NCI-H1930 (cell line): ENCODE measurements at regions not wholly inside any gene's neighbourhood (a gene's known extent, or its start where the extent isn't known, plus 50 kb on each side); places are given as distances from the start of the nearest gene placed in this dataset.

Experiments used
- DNase-seq, 2 experiments: peaks; one replicate each; lab custom pipeline; 2025; lab: John Stamatoyannopoulos, UW

DNA sequence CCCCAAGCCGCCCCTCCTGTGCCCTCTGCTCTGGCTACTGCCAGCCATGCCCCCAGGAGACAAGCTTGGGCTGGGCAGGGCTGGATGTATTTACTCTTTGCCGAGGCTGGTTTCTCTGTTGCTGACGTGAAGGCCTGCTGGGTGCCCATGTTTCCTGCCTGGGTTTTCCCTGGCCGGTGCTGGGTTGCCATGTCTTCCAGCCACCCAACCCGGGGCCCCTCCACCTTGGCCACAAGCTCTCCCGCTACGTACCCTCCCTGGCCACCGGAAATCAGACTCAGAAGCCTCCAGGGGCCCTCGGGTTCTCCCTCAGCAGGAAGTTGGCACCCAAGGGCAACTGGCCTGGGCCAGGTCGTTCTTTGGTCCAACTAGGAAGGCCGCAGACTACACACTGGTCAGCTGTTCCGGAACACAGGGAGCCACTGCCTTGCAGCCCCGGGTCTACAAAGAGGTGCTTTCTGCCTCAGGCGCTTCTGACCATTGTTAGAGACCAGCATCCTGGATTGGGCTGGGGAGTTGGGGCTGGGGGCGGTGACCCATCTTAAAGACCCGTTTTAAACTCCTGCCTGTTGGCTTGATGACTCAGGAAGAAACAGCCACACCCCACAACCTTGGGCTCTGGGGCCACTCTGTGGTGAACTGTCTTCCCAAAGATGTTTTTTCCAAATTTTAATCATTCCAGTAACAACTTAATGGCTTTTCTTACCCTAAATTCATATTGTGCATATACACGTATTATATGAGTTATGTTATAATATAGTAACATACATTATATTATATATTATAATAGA, 71.2 kb upstream of the RUNX3 start:
- no peak for DNase-seq

GRCh38 chr1:24999906-25000305, 69.8 kb upstream of the RUNX3 start:
- no peak for DNase-seq

DNA sequence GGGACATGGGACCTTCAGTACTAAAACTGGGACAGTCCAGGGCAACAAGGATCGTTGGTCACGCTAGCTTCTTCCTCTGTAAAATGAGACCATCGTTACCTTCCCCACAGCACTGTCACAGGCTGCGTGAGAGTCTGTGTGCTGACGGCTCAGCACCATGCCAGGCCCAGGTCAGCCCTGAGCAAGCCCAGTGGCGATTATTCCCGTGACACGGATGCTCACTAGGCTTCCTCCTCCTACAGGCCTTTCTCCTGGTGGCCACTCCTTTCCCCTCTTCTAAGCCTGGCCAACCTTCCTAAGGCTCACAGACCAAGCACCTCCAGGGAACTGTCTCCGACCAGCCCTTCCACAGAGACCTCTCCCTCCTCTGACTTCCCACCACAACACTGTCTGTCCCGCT, 69.3 kb upstream of the RUNX3 start:
- no peak for DNase-seq

- DNase-seq, result no peak
These were observed 68.6 kb upstream of the RUNX3 start for GRCh38 chr1:24998563-24999245.

DNA sequence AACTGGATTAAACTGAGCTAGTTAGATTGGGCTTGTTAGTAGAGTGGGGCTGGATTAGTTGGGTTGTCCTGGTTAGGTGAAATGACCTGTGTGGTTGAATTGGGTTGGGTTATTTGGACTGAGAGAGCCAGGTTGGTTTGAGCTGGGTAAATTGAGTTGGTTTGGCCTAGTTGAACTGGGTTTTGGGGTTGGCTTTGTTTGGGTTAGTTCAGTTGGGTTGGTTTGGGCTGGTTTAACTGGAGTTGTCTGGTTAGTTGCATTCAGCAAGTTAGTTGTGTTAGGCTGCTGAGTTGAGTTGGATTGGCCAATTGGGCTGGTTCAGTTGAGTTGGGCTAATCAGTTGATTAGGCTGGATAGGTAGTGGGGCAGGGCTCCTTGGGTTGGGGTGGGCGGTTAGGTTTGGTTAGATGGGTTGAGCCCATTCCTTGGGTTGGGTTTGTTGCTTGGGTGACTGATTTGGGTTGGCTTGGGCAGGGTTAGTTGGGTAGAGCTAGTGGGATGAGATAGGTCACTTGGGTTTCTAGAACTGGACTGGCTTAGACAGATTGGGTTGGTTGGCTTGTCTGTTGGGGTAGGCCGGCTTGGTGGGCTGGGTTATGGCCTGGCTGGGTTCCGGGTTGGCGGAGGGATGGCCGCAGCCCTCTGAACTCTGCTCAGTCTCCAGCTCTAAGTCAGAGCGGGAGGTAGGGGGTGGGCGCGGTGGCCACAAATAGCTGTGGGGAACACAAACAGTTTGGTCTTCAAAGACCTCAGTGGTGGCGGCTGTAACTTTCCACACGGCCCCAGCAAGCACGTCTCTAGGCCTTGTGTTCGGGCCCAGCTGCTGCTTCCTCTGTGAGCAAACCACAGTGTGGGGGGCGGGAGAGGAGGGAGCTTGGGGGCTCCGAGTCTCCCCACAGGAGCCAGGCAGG, 67.2 kb upstream of the RUNX3 start:
- no peak for DNase-seq

- no peak for DNase-seq
These were observed 66.4 kb upstream of the RUNX3 start for GRCh38 chr1:24996456-24996855.

DNA sequence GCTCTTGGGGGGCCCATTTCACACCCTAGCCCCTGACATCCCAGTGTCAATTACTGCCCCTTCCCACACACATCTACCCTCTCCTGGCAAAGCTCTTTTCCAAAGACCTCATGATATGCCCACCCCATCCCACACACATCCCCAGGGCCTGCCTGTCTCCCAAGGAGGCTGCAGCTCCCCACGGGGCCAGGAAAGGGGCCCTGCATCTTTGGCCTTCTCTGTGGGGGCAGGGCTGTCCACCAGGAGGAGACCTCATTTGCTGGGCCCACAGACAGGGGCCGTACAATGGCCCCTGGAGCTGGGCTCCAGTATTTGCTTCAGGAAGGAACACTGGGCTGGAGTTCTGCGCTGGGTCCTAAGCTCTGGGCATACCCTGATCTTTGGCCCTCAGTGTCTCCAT, 65.6 kb upstream of the RUNX3 start:
- no peak for DNase-seq

- DNase-seq, result no peak
These were observed 65.1 kb upstream of the RUNX3 start for GRCh38 chr1:24995140-24995539.

GRCh38 chr1:24993871-24994580, 64.0 kb upstream of the RUNX3 start:
- no peak for DNase-seq

DNA sequence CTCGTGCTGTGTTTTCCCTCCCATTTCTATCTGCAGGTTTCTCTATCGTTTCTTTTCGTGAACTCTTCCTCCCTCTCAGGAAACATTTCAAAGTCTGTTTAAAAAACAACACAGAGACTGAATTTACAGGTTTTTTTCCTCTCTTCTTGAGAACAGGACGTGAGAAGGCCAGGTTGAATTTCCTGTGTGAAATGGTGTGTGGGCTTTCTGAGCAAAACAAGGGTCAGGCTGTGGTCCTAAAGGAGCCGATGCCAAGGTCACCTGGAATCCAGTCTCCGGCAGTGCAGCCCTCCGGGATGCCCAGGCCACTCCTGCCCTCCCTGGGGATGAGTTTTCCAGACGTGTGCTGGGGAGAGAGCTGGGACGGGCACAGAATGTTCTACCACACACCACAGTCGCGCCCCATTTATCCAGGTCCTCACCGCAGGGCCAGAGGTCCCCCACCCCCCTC, 62.7 kb upstream of the RUNX3 start:
- no peak for DNase-seq

DNA sequence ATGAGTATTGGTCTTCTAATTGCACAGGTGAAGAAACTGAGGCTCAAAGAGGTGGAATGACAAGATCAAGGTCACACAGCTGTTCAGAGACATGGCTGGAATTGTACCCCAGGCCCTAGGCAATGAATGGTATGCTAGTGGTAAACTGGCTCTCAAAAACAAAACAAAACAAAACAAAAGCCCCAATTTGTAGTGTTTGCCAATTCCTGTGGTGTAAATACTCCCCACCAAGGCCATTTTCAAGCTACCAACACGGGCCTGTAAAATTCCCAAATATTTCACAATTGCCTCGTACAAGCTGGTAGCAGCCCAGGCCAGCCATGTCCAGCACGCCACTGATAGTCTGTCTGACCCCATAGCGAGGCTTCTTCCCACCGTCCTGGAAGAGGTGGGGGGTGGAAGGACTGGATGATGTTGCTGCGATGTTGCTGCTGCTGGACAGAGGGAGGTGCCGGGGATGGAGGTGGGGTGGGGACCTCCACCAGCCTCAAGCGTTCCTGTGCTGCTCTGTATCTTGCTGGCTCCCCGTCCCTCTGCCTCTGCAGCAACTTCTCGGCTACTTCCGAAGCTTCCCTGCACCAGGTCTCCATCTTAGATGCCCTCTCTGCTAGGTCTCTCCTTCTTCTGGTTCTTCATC, 62.2 kb upstream of the RUNX3 start:
- DNase-seq, result no peak

DNA sequence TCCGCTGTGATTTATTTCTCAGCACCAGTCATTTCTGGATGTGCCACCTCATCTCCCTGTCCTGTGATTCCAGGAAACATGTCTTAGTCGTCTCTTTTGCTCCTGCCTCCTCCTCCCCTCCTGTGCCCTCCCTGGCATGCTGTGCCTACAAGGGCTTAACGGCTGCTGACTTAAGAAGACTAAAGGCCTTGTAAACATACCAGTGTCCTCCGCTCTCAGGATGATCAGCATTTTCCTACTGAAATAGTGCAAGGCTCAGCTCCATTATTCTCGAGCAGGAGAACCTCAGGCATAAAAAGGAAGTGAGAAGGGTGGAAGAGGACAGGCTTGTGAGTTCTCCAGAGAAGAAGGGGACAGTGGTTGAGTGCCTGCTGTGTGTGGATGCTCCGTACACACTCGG, 61.6 kb upstream of the RUNX3 start:
- no peak for DNase-seq

DNA sequence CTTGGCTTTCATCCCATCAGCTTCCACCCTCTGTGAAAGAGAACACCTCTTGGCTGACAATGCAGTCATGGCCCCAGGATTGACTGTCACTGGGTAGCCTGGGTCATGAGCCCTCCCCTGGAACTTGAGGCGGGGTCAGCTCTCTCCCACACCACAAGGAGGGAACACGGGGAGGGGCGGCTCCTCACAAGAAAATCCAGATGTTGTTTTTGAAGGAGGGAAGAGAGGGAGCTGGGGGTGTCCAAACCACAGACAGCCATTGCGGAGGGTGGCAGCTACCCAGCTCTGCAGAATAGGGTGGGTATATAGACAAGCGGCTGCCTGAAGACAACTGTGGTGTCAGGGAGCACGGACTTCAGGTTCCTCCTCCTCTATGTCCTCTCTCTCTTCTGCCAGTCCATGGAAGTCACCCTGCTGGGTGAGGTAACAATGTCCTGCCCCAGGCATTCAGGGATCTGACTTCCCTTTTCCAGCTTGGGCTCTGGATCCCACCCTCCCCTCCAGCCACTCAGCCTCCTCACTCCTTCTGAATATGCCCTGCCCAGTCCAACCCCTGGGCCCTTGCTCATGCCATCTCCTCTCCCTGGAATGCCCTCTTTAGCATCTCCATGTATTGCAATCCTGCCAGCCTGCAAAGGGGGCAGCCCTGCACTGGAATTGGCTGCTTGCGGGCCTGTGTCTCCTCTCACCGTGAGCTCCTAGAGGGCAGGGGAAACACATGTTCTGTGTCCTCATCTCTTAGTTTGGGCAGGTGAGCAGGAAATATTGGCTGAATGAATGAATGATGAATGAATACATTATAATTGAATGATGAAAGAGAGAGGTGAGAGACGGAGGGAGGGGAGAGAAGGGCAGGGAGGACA, 60.9 kb upstream of the RUNX3 start:
- DNase-seq, result no peak

- no peak for DNase-seq
These were observed 60.1 kb upstream of the RUNX3 start for GRCh38 chr1:24990136-24990535.

GRCh38 chr1:24989082-24989481, 59.0 kb upstream of the RUNX3 start:
- no peak for DNase-seq

DNA sequence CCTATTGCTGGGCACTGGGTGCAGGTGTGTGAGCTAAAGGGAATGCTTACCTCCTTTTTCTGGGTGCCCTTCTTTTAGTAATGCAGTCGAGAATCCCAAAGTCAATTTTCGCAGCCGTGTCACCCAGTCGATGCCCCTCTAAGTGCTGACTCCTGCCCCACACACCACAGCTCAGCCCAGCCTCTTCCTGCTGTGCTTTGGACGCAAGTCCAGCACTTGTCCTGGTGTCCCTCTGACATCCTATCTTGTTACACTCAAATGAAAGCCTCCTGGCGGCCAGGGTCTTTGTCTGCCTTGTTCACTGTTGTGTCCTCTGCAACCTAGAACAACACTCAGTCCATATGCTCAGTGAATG, 58.5 kb upstream of the RUNX3 start:
- no peak for DNase-seq

DNA sequence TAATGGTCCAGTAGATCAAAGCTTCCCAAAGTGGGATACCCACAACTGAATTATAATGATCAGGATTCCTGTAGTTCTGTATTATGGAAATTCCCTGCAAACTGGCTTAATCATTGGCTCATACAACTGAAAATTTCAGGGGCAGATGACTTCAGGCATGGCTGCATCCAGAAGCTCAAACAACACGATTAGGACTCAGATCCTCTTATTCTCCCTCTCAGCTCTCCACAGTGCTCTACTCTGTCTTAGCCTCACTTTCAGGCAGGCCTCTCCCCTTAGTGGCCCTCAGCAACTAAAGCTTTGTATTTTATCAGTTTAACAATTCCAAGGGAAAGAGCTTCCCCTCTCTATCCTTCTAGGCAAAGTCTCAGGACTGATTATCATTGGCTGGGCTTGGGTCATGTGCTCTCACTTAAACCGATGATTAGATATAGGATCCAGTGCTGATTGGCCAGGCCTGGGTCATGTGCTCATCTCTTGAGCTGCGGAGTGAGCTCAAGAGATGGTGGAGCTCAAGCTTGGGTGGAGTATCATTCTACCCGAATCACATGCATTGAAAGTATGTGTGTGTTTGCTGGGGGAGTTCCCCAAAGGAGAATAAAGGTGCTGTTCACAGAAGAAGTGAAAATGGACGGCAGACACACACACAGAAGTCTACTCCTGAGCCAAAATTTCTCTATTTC, 57.9 kb upstream of the RUNX3 start:
- no peak for DNase-seq

- no peak for DNase-seq
These were observed 57.3 kb upstream of the RUNX3 start for GRCh38 chr1:24987424-24987823.

DNA sequence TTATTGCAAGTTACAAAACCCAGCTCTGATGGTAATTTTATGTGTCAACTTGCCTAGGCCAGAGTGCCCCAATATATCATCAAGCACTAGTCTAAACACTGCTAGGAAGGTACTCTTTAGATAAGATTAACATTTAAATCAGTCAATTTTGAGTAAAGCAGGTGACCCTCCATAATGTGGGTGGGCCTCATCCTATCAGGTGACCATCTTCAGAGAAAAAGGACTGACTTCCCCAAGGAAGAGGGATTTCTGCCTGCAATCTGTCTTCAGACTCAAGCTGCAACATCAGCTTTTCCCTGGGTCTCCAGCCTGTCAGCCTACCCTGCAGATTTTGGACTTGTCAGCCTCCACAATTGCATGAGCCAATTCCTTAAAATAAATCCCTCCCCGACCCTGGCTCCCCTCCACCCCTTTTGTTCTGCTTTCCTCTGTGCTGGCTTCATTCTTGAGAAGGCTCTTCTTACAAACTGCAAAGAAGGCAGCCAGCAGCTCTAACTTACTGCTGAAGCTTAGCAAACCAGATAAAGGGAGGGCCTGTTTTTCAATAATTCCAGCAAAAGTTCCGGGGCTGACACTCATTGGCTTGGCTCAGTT, 56.4 kb upstream of the RUNX3 start:
- no peak for DNase-seq

GRCh38 chr1:24985737-24986136, 55.7 kb upstream of the RUNX3 start:
- DNase-seq, result no peak
